ENCODE measurements at regions not wholly inside any gene's neighbourhood (a gene's known extent, or its start where the extent isn't known, plus 50 kb on each side); places are given as distances from the start of the nearest gene placed in this dataset.

GRCh38 chr4:14615671-14616070 lies 386.6 kb upstream of the CPEB2 start:
- DNase-seq (ENCODE audit: low read depth in 2 of 2) = no peak

- DNase-seq (ENCODE audit: low read depth in 2 of 2) = no peak
Measured at GRCh38 chr4:14620567-14621141, 381.6 kb upstream of the CPEB2 start.

- no peak for DNase-seq (ENCODE audit: low read depth in 2 of 2)
Measured at GRCh38 chr4:14621731-14622463, 380.4 kb upstream of the CPEB2 start.

- DNase-seq (ENCODE audit: low read depth in 2 of 2) = no peak
Measured at GRCh38 chr4:14627038-14627437, 375.2 kb upstream of the CPEB2 start.

GRCh38 chr4:14631806-14632440 lies 370.4 kb upstream of the CPEB2 start:
- no peak for DNase-seq (ENCODE audit: low read depth in 2 of 2)

GRCh38 chr4:14636563-14636962 lies 365.7 kb upstream of the CPEB2 start:
- no peak for DNase-seq (ENCODE audit: low read depth in 2 of 2)

GRCh38 chr4:14640476-14640875 lies 361.8 kb upstream of the CPEB2 start:
- DNase-seq (ENCODE audit: low read depth in 2 of 2) = no peak

GRCh38 chr4:14641871-14642270 lies 360.4 kb upstream of the CPEB2 start:
- no peak for DNase-seq (ENCODE audit: low read depth in 2 of 2)

- DNase-seq (ENCODE audit: low read depth in 2 of 2) = no peak
Measured at GRCh38 chr4:14644580-14645282, 357.6 kb upstream of the CPEB2 start.

GRCh38 chr4:14646831-14647230 lies 355.4 kb upstream of the CPEB2 start:
- no peak for DNase-seq (ENCODE audit: low read depth in 2 of 2)

GRCh38 chr4:14650127-14650526 lies 352.2 kb upstream of the CPEB2 start:
- DNase-seq (ENCODE audit: low read depth in 2 of 2) = no peak

- no peak for DNase-seq (ENCODE audit: low read depth in 2 of 2)
Measured at GRCh38 chr4:14652522-14652921, 349.8 kb upstream of the CPEB2 start.

- no peak for DNase-seq (ENCODE audit: low read depth in 2 of 2)
Measured at GRCh38 chr4:14653338-14653737, 348.9 kb upstream of the CPEB2 start.

- DNase-seq (ENCODE audit: low read depth in 2 of 2) = no peak
Measured at GRCh38 chr4:14659286-14659685, 343.0 kb upstream of the CPEB2 start.

- DNase-seq (ENCODE audit: low read depth in 2 of 2) = no peak
Measured at GRCh38 chr4:14667624-14668151, 334.6 kb upstream of the CPEB2 start.

GRCh38 chr4:14668296-14668695 lies 334.0 kb upstream of the CPEB2 start:
- DNase-seq (ENCODE audit: low read depth in 2 of 2) = no peak

GRCh38 chr4:14669371-14669770 lies 332.9 kb upstream of the CPEB2 start:
- DNase-seq (ENCODE audit: low read depth in 2 of 2) = no peak

- no peak for DNase-seq (ENCODE audit: low read depth in 2 of 2)
Measured at GRCh38 chr4:14671146-14671545, 331.1 kb upstream of the CPEB2 start.

- DNase-seq (ENCODE audit: low read depth in 2 of 2) = no peak
Measured at GRCh38 chr4:14675279-14675985, 326.8 kb upstream of the CPEB2 start.

GRCh38 chr4:14679906-14680305 lies 322.4 kb upstream of the CPEB2 start:
- no peak for DNase-seq (ENCODE audit: low read depth in 2 of 2)

GRCh38 chr4:14681330-14681729 lies 321.0 kb upstream of the CPEB2 start:
- no peak for DNase-seq (ENCODE audit: low read depth in 2 of 2)

- DNase-seq (ENCODE audit: low read depth in 2 of 2) = no peak
Measured at GRCh38 chr4:14693728-14694127, 308.6 kb upstream of the CPEB2 start.

Measured in stimulated activated CD4-positive, alpha-beta T cell treated with anti-CD3 and anti-CD28 coated beads, Interleukin-1b, Interleukin-23, amount 100 ng/mL, for 1 hour (primary cell).